Muscle layer of duodenum (tissue), 2 donors: ENCODE measurements at regions not wholly inside any gene's neighbourhood (a gene's known extent, or its start where the extent isn't known, plus 50 kb on each side); places are given as distances from the start of the nearest gene placed in this dataset.

Experiments used
- H3K27ac ChIP-seq: one replicate; pipeline ENCODE4 v1.7.0; 2013; ENCODE audit warnings: mild to moderate bottlenecking, low read length
- H3K27me3 ChIP-seq: one replicate; pipeline ENCODE4 v1.7.0; 2013; ENCODE audit warnings: low read depth, mild to moderate bottlenecking, control low read depth, low read length
- H3K36me3 ChIP-seq, 2 donors: one replicate each; pipeline ENCODE4 v1.7.0; 2013; ENCODE audit warnings: low read length in 2 of 2, control low read depth in 1 of 2, mild to moderate bottlenecking in 1 of 2; ENCODE audit not compliant: insufficient read depth in 2 of 2, control insufficient read depth in 1 of 2
- H3K4me1 ChIP-seq, 2 donors: one replicate each; pipeline ENCODE4 v1.7.0; 2013; ENCODE audit warnings: low read length in 2 of 2, mild to moderate bottlenecking in 2 of 2, control low read depth in 1 of 2, moderate library complexity in 1 of 2; ENCODE audit not compliant: insufficient read depth in 2 of 2, control insufficient read depth in 1 of 2
- H3K4me3 ChIP-seq, 2 donors: one replicate each; pipeline ENCODE4 v1.7.0; 2013; ENCODE audit warnings: low read length in 2 of 2, low read depth in 1 of 2, mild to moderate bottlenecking in 1 of 2
- H3K9me3 ChIP-seq, 2 donors: one replicate each; pipeline ENCODE4 v1.7.0; 2013; ENCODE audit warnings: low read length in 2 of 2, control low read depth in 1 of 2, mild to moderate bottlenecking in 1 of 2; ENCODE audit not compliant: control insufficient read depth in 1 of 2
- donor health status: healthy.

- no peaks in the 10 kb centered on the region for H3K9me3 ChIP-seq
- no peaks in the 10 kb centered on the region for H3K4me1 ChIP-seq
- no peak overlapping the region for H3K27ac ChIP-seq
- H3K27me3 ChIP-seq, result no peaks in the 10 kb centered on the region
- H3K4me3 ChIP-seq, result no peak overlapping the region
- H3K36me3 ChIP-seq, result no peaks in the 10 kb centered on the region
Measured at GRCh38 chr9:27924502-27924901, 351.2 kb upstream of the C9orf72 start.

- Histone ChIP-seq H3K27ac (no peak overlapping the region), H3K27me3 (no peaks in the 10 kb centered on the region), H3K4me3 (no peak overlapping the region), H3K9me3 (no peaks in the 10 kb centered on the region), H3K4me1 (no peaks in the 10 kb centered on the region), H3K36me3 (no peaks in the 10 kb centered on the region)
Measured at GRCh38 chr9:27925815-27926214, 352.5 kb upstream of the C9orf72 start.

GRCh38 chr9:27929841-27930240, 356.6 kb upstream of the C9orf72 start:
- H3K9me3 ChIP-seq, result no peaks in the 10 kb centered on the region
- H3K4me1 ChIP-seq, result no peaks in the 10 kb centered on the region
- H3K27me3 ChIP-seq, result no peaks in the 10 kb centered on the region

GRCh38 chr9:27933210-27934025, 360.1 kb upstream of the C9orf72 start:
- Histone ChIP-seq H3K4me1 (no peaks in the 10 kb centered on the region), H3K27ac (no peak overlapping the region), H3K4me3 (no peak overlapping the region), H3K27me3 (no peaks in the 10 kb centered on the region), H3K36me3 (no peaks in the 10 kb centered on the region), H3K9me3 (no peaks in the 10 kb centered on the region)

More at GRCh38 chr9:27929841-27930240, 356.6 kb upstream of the C9orf72 start:
- no peak overlapping the region for H3K27ac ChIP-seq
- H3K36me3 ChIP-seq, result no peaks in the 10 kb centered on the region
- no peak overlapping the region for H3K4me3 ChIP-seq

GRCh38 chr9:27934471-27934870, 361.2 kb upstream of the C9orf72 start:
- Histone ChIP-seq H3K4me1 (no peaks in the 10 kb centered on the region), H3K9me3 (no peaks in the 10 kb centered on the region), H3K27ac (no peak overlapping the region), H3K36me3 (no peaks in the 10 kb centered on the region), H3K27me3 (no peaks in the 10 kb centered on the region), H3K4me3 (no peak overlapping the region)

GRCh38 chr9:27939186-27939585, 365.9 kb upstream of the C9orf72 start:
- no peaks in the 10 kb centered on the region for H3K36me3 ChIP-seq
- H3K9me3 ChIP-seq, result no peaks in the 10 kb centered on the region
- no peaks in the 10 kb centered on the region for H3K4me1 ChIP-seq
- H3K4me3 ChIP-seq, result no peak overlapping the region
- H3K27me3 ChIP-seq, result no peaks in the 10 kb centered on the region
- H3K27ac ChIP-seq, result no peak overlapping the region

GRCh38 chr9:27940535-27940934, 367.3 kb upstream of the C9orf72 start:
- Histone ChIP-seq H3K27me3 (no peaks in the 10 kb centered on the region), H3K4me3 (no peak overlapping the region), H3K9me3 (no peaks in the 10 kb centered on the region), H3K27ac (no peak overlapping the region), H3K4me1 (no peaks in the 10 kb centered on the region), H3K36me3 (no peaks in the 10 kb centered on the region)

GRCh38 chr9:27943501-27943900, 370.2 kb upstream of the C9orf72 start:
- H3K4me3 ChIP-seq, result no peak overlapping the region
- H3K4me1 ChIP-seq, result no peaks in the 10 kb centered on the region
- no peak overlapping the region for H3K27ac ChIP-seq
- no peaks in the 10 kb centered on the region for H3K27me3 ChIP-seq
- H3K9me3 ChIP-seq, result no peaks in the 10 kb centered on the region
- no peaks in the 10 kb centered on the region for H3K36me3 ChIP-seq

GRCh38 chr9:27945386-27945785, 372.1 kb upstream of the C9orf72 start:
- no peak overlapping the region for H3K27ac ChIP-seq
- H3K9me3 ChIP-seq, result no peaks in the 10 kb centered on the region
- no peaks in the 10 kb centered on the region for H3K36me3 ChIP-seq
- H3K4me1 ChIP-seq, result no peaks in the 10 kb centered on the region
- no peaks in the 10 kb centered on the region for H3K27me3 ChIP-seq
- H3K4me3 ChIP-seq, result no peak overlapping the region

- no peaks in the 10 kb centered on the region for H3K4me1 ChIP-seq
- no peak overlapping the region for H3K27ac ChIP-seq
- H3K36me3 ChIP-seq, result no peaks in the 10 kb centered on the region
- no peaks in the 10 kb centered on the region for H3K27me3 ChIP-seq
- H3K9me3 ChIP-seq, result no peaks in the 10 kb centered on the region
- no peak overlapping the region for H3K4me3 ChIP-seq
Measured at GRCh38 chr9:27950382-27950781, 377.1 kb upstream of the C9orf72 start.

GRCh38 chr9:27954858-27955257, 381.6 kb upstream of the C9orf72 start:
- Histone ChIP-seq H3K27ac (no peak overlapping the region), H3K9me3 (no peaks in the 10 kb centered on the region), H3K4me1 (no peaks in the 10 kb centered on the region), H3K36me3 (no peaks in the 10 kb centered on the region), H3K4me3 (no peak overlapping the region), H3K27me3 (no peaks in the 10 kb centered on the region)

GRCh38 chr9:27963836-27964235, 390.6 kb upstream of the C9orf72 start:
- Histone ChIP-seq H3K9me3 (no peaks in the 10 kb centered on the region), H3K27ac (no peak overlapping the region), H3K36me3 (no peaks in the 10 kb centered on the region), H3K4me1 (no peaks in the 10 kb centered on the region), H3K27me3 (no peaks in the 10 kb centered on the region), H3K4me3 (no peak overlapping the region)
